ENCODE measurements at regions not wholly inside any gene's neighbourhood (a gene's known extent, or its start where the extent isn't known, plus 50 kb on each side); places are given as distances from the start of the nearest gene placed in this dataset.

DNA sequence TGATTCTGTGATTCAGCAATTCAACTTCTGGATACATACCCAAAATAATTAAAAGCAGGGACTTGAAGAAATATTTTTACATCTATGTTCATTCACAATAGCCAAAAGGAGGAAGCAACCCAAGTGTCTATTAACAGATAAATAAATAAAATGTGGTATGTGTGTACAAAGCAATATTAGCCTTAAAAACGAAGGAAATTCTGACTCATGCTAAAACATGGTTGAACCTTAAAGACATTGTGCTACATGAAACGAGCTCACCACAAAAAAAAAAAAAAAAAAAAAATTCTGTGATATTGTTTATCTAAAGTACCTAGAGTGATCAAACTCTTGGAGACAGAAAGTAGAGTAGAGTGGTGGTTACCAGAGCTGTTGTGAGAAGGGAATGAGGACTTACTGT is 54.8 kb upstream of the TFAP2D start:
- intact Hi-C loops (cut with micrococcal nuclease; ENCODE audit: unreplicated experiment): no loop called here
- Histone ChIP-seq H3K9me3 (no peaks in the 10 kb centered on the region), H3K27me3 (replicated peaks; ENCODE audit: control insufficient read depth, insufficient read depth, low read length) (no peaks in the 10 kb centered on the region), H3K36me3 (ENCODE audit: control insufficient read depth, insufficient read depth, low read length) (no peaks in the 10 kb centered on the region), H3K4me3 (ENCODE audit: low read depth, low read length) (no peak overlapping the region), H3K4me1 (no peaks in the 10 kb centered on the region)
- DNase-seq: no peak
- ChIA-PET POLR2A (no interaction called here), CTCF (no interaction called here)
- no peak overlapping the region for H3K4me3 Mint-ChIP-seq (ENCODE audit: unreplicated experiment)
- H3K4me1 Mint-ChIP-seq (ENCODE audit: low read depth, unreplicated experiment): no peaks in the 10 kb centered on the region
- H3K27me3 Mint-ChIP-seq (ENCODE audit: insufficient read depth, unreplicated experiment): peaks cover 2% of the 10 kb centered on the region
- H3K27ac Mint-ChIP-seq (ENCODE audit: unreplicated experiment): no peak overlapping the region
- no peaks in the 10 kb centered on the region for H3K9me3 Mint-ChIP-seq (ENCODE audit: unreplicated experiment)
- TF ChIP-seq, protein P1, sequence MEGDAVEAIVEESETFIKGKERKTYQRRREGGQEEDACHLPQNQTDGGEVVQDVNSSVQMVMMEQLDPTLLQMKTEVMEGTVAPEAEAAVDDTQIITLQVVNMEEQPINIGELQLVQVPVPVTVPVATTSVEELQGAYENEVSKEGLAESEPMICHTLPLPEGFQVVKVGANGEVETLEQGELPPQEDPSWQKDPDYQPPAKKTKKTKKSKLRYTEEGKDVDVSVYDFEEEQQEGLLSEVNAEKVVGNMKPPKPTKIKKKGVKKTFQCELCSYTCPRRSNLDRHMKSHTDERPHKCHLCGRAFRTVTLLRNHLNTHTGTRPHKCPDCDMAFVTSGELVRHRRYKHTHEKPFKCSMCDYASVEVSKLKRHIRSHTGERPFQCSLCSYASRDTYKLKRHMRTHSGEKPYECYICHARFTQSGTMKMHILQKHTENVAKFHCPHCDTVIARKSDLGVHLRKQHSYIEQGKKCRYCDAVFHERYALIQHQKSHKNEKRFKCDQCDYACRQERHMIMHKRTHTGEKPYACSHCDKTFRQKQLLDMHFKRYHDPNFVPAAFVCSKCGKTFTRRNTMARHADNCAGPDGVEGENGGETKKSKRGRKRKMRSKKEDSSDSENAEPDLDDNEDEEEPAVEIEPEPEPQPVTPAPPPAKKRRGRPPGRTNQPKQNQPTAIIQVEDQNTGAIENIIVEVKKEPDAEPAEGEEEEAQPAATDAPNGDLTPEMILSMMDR (IDR thresholded peaks at IDR 0.05; ENCODE audit: insufficient read depth in 1 of 2, low read depth in 1 of 2, low read length in 1 of 2, severe bottlenecking in 1 of 2, unreplicated experiment in 1 of 2): no peak
- BruUV-seq (replicated peaks): no TSS peak
- no peaks in the 10 kb centered on the region for H3K36me3 Mint-ChIP-seq (ENCODE audit: insufficient read depth, unreplicated experiment)

DNA sequence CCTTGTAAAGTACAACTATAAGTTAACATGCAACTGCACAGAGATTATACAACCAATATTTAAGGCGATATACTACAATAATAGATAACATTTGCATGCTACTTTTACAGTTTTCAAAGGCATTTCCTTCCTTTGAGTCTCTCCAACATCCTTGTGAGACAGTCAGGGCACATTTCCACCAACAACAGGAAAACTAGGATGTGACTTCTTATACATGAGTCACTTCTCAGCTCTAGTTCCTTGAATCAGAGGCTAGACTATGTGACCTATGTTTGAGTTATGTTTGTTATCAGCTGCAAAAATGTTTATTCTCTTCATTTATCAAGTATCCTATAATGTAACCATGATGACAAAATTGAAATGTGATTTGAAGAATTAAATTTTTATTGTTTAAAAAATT is 51.7 kb upstream of the TFAP2D start:
- Histone ChIP-seq H3K4me3 (ENCODE audit: low read depth, low read length) (no peak overlapping the region), H3K4me1 (no peaks in the 10 kb centered on the region), H3K27me3 (replicated peaks; ENCODE audit: control insufficient read depth, insufficient read depth, low read length) (no peaks in the 10 kb centered on the region), H3K36me3 (ENCODE audit: control insufficient read depth, insufficient read depth, low read length) (no peaks in the 10 kb centered on the region), H3K9me3 (no peaks in the 10 kb centered on the region)
- intact Hi-C loops (cut with micrococcal nuclease; ENCODE audit: unreplicated experiment): no loop called here
- H3K4me1 Mint-ChIP-seq (ENCODE audit: low read depth, unreplicated experiment): no peaks in the 10 kb centered on the region
- BruUV-seq (replicated peaks): no TSS peak
- TF ChIP-seq, protein P1 (IDR thresholded peaks at IDR 0.05; ENCODE audit: insufficient read depth in 1 of 2, low read depth in 1 of 2, low read length in 1 of 2, severe bottlenecking in 1 of 2, unreplicated experiment in 1 of 2): no peak
- no peak overlapping the region for H3K27ac Mint-ChIP-seq (ENCODE audit: unreplicated experiment)
- ChIA-PET CTCF (no interaction called here), POLR2A (no interaction called here)
- H3K4me3 Mint-ChIP-seq (ENCODE audit: unreplicated experiment): no peak overlapping the region
- peaks cover 2% of the 10 kb centered on the region for H3K27me3 Mint-ChIP-seq (ENCODE audit: insufficient read depth, unreplicated experiment)
- H3K9me3 Mint-ChIP-seq (ENCODE audit: unreplicated experiment): no peaks in the 10 kb centered on the region
- no peaks in the 10 kb centered on the region for H3K36me3 Mint-ChIP-seq (ENCODE audit: insufficient read depth, unreplicated experiment)
- DNase-seq: no peak
